MCF 10A (cell line): ENCODE measurements at regions not wholly inside any gene's neighbourhood (a gene's known extent, or its start where the extent isn't known, plus 50 kb on each side); places are given as distances from the start of the nearest gene placed in this dataset.

Experiments
- BruUV-seq: library from RNA; stranded (reverse); fragments of 400-500 nt; replicated peaks from 2 replicates; lab custom pipeline; 2021; lab: Mats Ljungman, UMichigan
- CTCF ChIA-PET: fragments of 300-600 bp; sonication (Branson Sonifier 250); formaldehyde crosslinking; extraction: SDS; loops from one replicate; lab custom pipeline; 2021; ENCODE audit warnings: antibody characterized with exemption, inconsistent platforms; lab: Yijun Ruan, JAX
- POLR2A ChIA-PET: fragments of 300-600, 350-650 bp; sonication (Branson Sonifier 250); formaldehyde crosslinking; extraction: SDS; loops from one replicate; lab custom pipeline; 2020; ENCODE audit warnings: antibody characterized with exemption, inconsistent platforms; lab: Yijun Ruan, JAX
- DNase-seq: peaks from one replicate; pipeline ENCODE4 v3.0.0-alpha.2; 2018; ENCODE audit not compliant: unreplicated experiment
- H3K27ac Mint-ChIP-seq: one replicate; pipeline ENCODE4 v1.8.0; 2022; ENCODE audit warnings: mild to moderate bottlenecking, low read depth, mixed read lengths; ENCODE audit not compliant: unreplicated experiment
- H3K27me3 Mint-ChIP-seq: one replicate; pipeline ENCODE4 v1.8.0; 2022; ENCODE audit warnings: mixed read lengths; ENCODE audit not compliant: insufficient read depth, unreplicated experiment
- H3K36me3 Mint-ChIP-seq: one replicate; pipeline ENCODE4 v1.8.0; 2022; ENCODE audit warnings: mild to moderate bottlenecking, moderate library complexity, mixed read lengths; ENCODE audit not compliant: insufficient read depth, unreplicated experiment
- H3K4me1 Mint-ChIP-seq: one replicate; pipeline ENCODE4 v1.8.0; 2022; ENCODE audit warnings: mixed read lengths; ENCODE audit not compliant: insufficient read depth, unreplicated experiment
- H3K4me3 Mint-ChIP-seq: one replicate; pipeline ENCODE4 v1.8.0; 2022; ENCODE audit warnings: mild to moderate bottlenecking, moderate library complexity, mixed read lengths; ENCODE audit not compliant: unreplicated experiment
- H3K9me3 Mint-ChIP-seq: one replicate; pipeline ENCODE4 v1.8.0; 2022; ENCODE audit warnings: mixed read lengths; ENCODE audit not compliant: unreplicated experiment
- intact Hi-C: fragments of 100-400 bp; cut with micrococcal nuclease; formaldehyde crosslinking; loops from 2 replicates; pipeline ENCODE4 v1.14.1; 2022
- TF ChIP-seq, protein P1 (sequence below): fragments of 200-600 bp; IDR thresholded peaks from one replicate; pipeline ENCODE4 v1.8.0; 2022; ENCODE audit warnings: antibody characterized with exemption, mild to moderate bottlenecking; ENCODE audit not compliant: unreplicated experiment

DNA sequence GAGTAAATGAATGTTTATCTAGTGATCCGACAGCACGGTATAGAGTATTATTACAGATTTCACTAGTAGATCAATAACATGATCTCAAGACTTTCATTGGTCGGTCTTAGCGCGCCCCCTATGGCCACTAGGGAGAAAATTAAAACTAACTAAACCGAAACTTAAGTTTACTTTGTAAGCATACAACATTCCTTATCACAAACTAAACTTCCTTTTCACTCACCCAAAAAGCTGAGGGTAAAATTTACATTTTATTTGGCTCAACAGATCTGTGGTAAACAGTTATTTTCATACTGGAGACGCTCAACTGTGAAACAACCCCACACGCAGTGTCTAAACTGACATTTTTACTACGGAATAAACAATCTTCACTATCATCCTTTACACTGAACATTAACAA is 215.6 kb upstream of the MAP2 start:
- CTCF ChIA-PET: interaction anchor here (0.5 to 5.6 kb wide), 15 partner anchors 10 to 842 kb away, joined by 3 to 35 read pairs (median 3); no protein-coding TSS in a partner anchor
- intact Hi-C loops: loop anchor here (1.0 to 5.0 kb wide), 6 partner anchors 336 to 1106 kb away; no protein-coding TSS in a partner anchor

DNA sequence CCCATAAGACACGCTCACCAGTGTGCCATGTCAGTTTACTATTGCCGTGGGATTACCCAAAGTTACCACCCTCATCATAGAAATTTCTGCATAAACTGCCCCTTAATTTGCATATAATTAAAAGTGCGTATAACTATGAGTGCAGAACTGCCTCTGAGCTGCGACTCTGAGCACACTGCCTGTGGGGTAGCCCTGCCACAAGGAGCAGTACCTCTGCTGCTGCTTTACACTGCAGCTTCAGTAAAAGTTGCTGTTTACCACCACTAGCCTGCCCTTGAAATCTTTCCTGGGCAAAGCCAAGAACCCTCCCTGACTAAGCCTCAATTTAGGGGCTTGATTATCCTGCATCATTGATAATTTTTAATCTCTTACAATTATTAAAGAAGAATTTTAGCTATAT is 213.9 kb upstream of the MAP2 start:
- Mint-ChIP-seq H3K27me3 (peaks cover 21% of the 10 kb centered on the region), H3K9me3 (no peaks in the 10 kb centered on the region), H3K36me3 (no peaks in the 10 kb centered on the region), H3K27ac (no peak overlapping the region), H3K4me3 (no peak overlapping the region), H3K4me1 (peaks cover 8% of the 10 kb centered on the region)
- TF ChIP-seq, protein P1, sequence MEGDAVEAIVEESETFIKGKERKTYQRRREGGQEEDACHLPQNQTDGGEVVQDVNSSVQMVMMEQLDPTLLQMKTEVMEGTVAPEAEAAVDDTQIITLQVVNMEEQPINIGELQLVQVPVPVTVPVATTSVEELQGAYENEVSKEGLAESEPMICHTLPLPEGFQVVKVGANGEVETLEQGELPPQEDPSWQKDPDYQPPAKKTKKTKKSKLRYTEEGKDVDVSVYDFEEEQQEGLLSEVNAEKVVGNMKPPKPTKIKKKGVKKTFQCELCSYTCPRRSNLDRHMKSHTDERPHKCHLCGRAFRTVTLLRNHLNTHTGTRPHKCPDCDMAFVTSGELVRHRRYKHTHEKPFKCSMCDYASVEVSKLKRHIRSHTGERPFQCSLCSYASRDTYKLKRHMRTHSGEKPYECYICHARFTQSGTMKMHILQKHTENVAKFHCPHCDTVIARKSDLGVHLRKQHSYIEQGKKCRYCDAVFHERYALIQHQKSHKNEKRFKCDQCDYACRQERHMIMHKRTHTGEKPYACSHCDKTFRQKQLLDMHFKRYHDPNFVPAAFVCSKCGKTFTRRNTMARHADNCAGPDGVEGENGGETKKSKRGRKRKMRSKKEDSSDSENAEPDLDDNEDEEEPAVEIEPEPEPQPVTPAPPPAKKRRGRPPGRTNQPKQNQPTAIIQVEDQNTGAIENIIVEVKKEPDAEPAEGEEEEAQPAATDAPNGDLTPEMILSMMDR: no peak
- CTCF ChIA-PET: interaction anchor here (1.2 to 5.6 kb wide), 7 partner anchors 9 to 837 kb away, joined by 3 to 35 read pairs (median 5); partner anchors contain the start of gene PTH2R
- POLR2A ChIA-PET: no interaction called here
- intact Hi-C loops: loop anchor here (5.0 kb wide), 2 partner anchors 338 to 1108 kb away; no protein-coding TSS in a partner anchor
- BruUV-seq: no TSS peak
- no peak for DNase-seq

More for the DNA sequence above, 215.6 kb upstream of the MAP2 start:
- H3K4me3 Mint-ChIP-seq: peak overlapping the region; percentile 64
- no TSS peak for BruUV-seq
- TF ChIP-seq, protein P1: peak; percentile 73
- POLR2A ChIA-PET: interaction anchor here (1.0 kb wide), 1 partner anchor 388 kb away, joined by 4 read pairs; no protein-coding TSS in a partner anchor
- no peaks in the 10 kb centered on the region for H3K36me3 Mint-ChIP-seq
- H3K27ac Mint-ChIP-seq: no peak overlapping the region
- peaks cover 21% of the 10 kb centered on the region for H3K27me3 Mint-ChIP-seq
- peak; percentile 54 for DNase-seq
- no peaks in the 10 kb centered on the region for H3K9me3 Mint-ChIP-seq
- H3K4me1 Mint-ChIP-seq: peaks cover 8% of the 10 kb centered on the region

DNA sequence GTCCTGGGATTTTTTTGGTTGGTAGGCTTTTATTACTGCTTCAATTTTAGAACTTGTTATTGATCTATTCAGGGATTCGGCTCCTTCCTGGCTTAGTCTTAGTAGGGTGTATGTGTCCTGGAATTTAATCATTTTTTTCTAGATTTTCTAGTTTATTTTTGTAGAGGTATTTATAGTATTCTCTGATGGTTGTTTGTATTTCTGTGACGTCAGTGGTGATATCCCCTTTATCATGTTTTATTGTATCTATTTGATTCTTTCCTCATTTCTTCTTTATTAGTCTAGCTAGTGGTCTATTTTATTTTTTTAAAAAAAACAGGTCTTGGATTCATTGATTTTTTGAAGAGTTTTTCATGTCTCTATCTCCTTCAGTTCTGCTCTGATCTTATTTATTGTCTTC is 193.3 kb upstream of the MAP2 start:
- intact Hi-C loops: no loop called here
- Mint-ChIP-seq H3K36me3 (no peaks in the 10 kb centered on the region), H3K27ac (no peak overlapping the region), H3K9me3 (no peaks in the 10 kb centered on the region), H3K4me1 (no peaks in the 10 kb centered on the region), H3K4me3 (no peak overlapping the region), H3K27me3 (no peaks in the 10 kb centered on the region)
- TF ChIP-seq, protein P1: no peak
- BruUV-seq: no TSS peak
- ChIA-PET POLR2A (no interaction called here), CTCF (no interaction called here)
- DNase-seq: no peak

DNA sequence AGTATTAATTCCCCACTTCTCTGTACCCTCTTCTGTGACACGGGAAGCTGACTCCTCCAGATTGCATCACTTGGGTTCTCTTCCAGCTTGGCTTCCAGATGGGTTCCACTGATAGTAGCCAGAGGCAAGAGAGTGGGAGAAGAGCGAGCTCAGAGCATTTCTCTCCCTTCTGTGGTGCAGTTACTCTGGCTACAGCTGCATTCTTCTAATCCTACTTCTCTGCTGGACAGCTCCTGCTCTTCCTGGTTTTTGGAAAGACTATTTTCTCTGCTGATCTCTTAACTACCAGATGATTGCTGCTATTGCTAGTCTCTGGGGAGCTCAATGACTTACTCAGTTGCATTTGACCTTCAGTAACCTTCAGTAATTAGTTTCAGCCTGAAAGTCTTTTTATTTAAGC is 187.5 kb upstream of the MAP2 start:
- H3K27me3 Mint-ChIP-seq: peaks cover 11% of the 10 kb centered on the region
- H3K27ac Mint-ChIP-seq: no peak overlapping the region
- peak; percentile 24 for DNase-seq
- no peaks in the 10 kb centered on the region for H3K36me3 Mint-ChIP-seq
- TF ChIP-seq, protein P1: no peak
- ChIA-PET POLR2A (interaction anchor here (0.6 to 0.7 kb wide), 2 partner anchors 24 to 1736 kb away, joined by 3 read pairs; no protein-coding TSS in a partner anchor), CTCF (interaction anchor here (0.5 kb wide), 1 partner anchor 864 kb away, joined by 3 read pairs; no protein-coding TSS in a partner anchor)
- no peaks in the 10 kb centered on the region for H3K4me1 Mint-ChIP-seq
- no TSS peak for BruUV-seq
- H3K9me3 Mint-ChIP-seq: peaks cover 8% of the 10 kb centered on the region
- intact Hi-C loops: no loop called here
- H3K4me3 Mint-ChIP-seq: no peak overlapping the region
